Calu3 (cell line): ENCODE measurements at regions not wholly inside any gene's neighbourhood (a gene's known extent, or its start where the extent isn't known, plus 50 kb on each side); places are given as distances from the start of the nearest gene placed in this dataset.

Experiments
- BruUV-seq: library from RNA; stranded (reverse); fragments of 400-500 nt; replicated peaks from 2 replicates; lab custom pipeline; 2021; lab: Mats Ljungman, UMichigan
- CTCF ChIA-PET: fragments of 300-600 bp; sonication (Branson Sonifier 250); formaldehyde crosslinking; loops from one replicate; lab custom pipeline; 2022; ENCODE audit warnings: antibody characterized with exemption; lab: Charles Lee
- DNase-seq: peaks from one replicate; pipeline ENCODE4 v3.0.0; 2022
- H3K27ac Mint-ChIP-seq: one replicate; pipeline ENCODE4 v1.8.0; 2022; ENCODE audit warnings: mixed read lengths; ENCODE audit not compliant: unreplicated experiment
- H3K27me3 Mint-ChIP-seq: one replicate; pipeline ENCODE4 v1.8.0; 2022; ENCODE audit warnings: mixed read lengths; ENCODE audit not compliant: unreplicated experiment
- H3K36me3 Mint-ChIP-seq: one replicate; pipeline ENCODE4 v1.8.0; 2022; ENCODE audit warnings: mild to moderate bottlenecking, moderate library complexity, mixed read lengths; ENCODE audit not compliant: insufficient read depth, unreplicated experiment
- H3K4me1 Mint-ChIP-seq: one replicate; pipeline ENCODE4 v1.8.0; 2022; ENCODE audit warnings: mild to moderate bottlenecking, low read depth, mixed read lengths; ENCODE audit not compliant: unreplicated experiment
- H3K4me3 Mint-ChIP-seq: one replicate; pipeline ENCODE4 v1.8.0; 2022; ENCODE audit warnings: mild to moderate bottlenecking, low read depth, moderate library complexity, mixed read lengths; ENCODE audit not compliant: unreplicated experiment
- H3K9me3 Mint-ChIP-seq: one replicate; pipeline ENCODE4 v1.8.0; 2022; ENCODE audit warnings: low read depth, mixed read lengths; ENCODE audit not compliant: unreplicated experiment
- intact Hi-C: fragments of 100-400 bp; cut with micrococcal nuclease; formaldehyde crosslinking; loops from one replicate; pipeline ENCODE4 v1.10.0; 2022; ENCODE audit not compliant: unreplicated experiment
- TF ChIP-seq, protein P1 (sequence below): fragments of 200-600 bp; IDR thresholded peaks from one replicate; pipeline ENCODE4 v1.8.0; 2022; ENCODE audit warnings: antibody characterized with exemption; ENCODE audit not compliant: unreplicated experiment

DNA sequence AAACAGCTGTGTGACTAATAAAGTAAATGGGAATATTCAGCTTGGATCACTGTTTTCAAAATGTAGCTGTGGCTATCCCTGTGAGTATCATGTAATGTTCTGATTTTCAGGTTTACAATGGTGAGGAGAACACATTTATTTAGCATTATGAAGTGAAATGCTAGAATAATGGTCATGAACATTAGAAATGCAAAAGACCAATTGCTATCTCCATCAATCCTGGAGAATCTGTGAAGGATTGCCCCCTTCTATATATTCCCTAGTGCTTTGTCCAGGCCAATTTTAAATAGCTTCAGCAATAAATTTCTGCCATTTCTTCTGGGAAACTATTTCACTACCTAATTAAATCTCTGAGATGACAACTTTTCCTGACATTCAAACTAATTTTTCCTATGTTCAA is 1399.1 kb downstream of the PCDH19 start:
- no TSS peak for BruUV-seq
- no peak overlapping the region for H3K4me3 Mint-ChIP-seq
- intact Hi-C loops: no loop called here
- no peak for DNase-seq
- no peaks in the 10 kb centered on the region for H3K36me3 Mint-ChIP-seq
- no peaks in the 10 kb centered on the region for H3K4me1 Mint-ChIP-seq
- TF ChIP-seq, protein P1, sequence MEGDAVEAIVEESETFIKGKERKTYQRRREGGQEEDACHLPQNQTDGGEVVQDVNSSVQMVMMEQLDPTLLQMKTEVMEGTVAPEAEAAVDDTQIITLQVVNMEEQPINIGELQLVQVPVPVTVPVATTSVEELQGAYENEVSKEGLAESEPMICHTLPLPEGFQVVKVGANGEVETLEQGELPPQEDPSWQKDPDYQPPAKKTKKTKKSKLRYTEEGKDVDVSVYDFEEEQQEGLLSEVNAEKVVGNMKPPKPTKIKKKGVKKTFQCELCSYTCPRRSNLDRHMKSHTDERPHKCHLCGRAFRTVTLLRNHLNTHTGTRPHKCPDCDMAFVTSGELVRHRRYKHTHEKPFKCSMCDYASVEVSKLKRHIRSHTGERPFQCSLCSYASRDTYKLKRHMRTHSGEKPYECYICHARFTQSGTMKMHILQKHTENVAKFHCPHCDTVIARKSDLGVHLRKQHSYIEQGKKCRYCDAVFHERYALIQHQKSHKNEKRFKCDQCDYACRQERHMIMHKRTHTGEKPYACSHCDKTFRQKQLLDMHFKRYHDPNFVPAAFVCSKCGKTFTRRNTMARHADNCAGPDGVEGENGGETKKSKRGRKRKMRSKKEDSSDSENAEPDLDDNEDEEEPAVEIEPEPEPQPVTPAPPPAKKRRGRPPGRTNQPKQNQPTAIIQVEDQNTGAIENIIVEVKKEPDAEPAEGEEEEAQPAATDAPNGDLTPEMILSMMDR: no peak
- peaks cover 11% of the 10 kb centered on the region for H3K9me3 Mint-ChIP-seq
- CTCF ChIA-PET: no interaction called here
- H3K27ac Mint-ChIP-seq: no peak overlapping the region
- no peaks in the 10 kb centered on the region for H3K27me3 Mint-ChIP-seq

DNA sequence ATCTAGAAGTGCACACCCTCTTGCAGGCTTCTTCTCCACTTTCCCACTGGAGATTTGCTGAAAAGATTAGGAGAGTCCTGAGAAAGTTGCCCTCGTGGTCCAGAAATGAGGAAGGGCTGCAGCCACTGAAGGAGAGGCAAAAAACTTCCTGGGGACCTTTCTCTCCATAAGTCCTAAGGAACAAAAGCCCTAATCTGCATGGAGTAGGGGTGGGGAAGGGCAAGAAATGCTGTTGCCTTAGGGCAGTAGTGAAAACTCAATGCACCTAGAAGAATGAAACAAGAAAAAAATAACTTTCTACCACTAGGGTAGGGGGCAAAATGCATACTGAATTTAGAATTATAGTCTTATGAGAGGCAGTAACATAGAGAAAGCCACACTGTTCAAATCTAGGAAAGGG is 1408.8 kb downstream of the PCDH19 start:
- Mint-ChIP-seq H3K4me3 (no peak overlapping the region), H3K9me3 (peaks cover 13% of the 10 kb centered on the region), H3K27ac (no peak overlapping the region), H3K4me1 (no peaks in the 10 kb centered on the region), H3K36me3 (no peaks in the 10 kb centered on the region), H3K27me3 (no peaks in the 10 kb centered on the region)
- CTCF ChIA-PET: no interaction called here
- TF ChIP-seq, protein P1: no peak
- intact Hi-C loops: no loop called here
- BruUV-seq: no TSS peak
- no peak for DNase-seq

DNA sequence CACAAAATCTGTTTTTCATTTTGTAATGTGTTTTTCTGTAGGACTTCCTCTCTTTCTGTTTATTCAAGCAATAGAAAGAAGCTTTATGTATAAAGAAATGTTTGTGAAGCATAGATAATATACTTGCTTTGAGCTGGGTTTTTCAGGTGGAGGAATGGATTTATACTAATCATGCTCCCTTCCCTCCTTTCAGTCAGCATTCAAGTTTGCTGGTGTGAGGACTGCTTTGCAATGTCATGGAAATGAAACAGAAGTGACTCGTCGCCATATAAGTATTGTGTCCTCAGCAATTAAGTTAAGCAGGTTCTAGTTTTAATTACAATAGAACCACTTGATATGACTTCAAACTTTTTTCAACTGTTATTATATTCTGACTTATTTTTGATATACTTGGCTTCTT is 1447.1 kb downstream of the PCDH19 start:
- no TSS peak for BruUV-seq
- DNase-seq: no peak
- Mint-ChIP-seq H3K9me3 (peaks cover 17% of the 10 kb centered on the region), H3K4me1 (no peaks in the 10 kb centered on the region), H3K4me3 (no peak overlapping the region), H3K36me3 (no peaks in the 10 kb centered on the region), H3K27ac (no peak overlapping the region), H3K27me3 (no peaks in the 10 kb centered on the region)
- TF ChIP-seq, protein P1: no peak
- CTCF ChIA-PET: no interaction called here
- intact Hi-C loops: no loop called here

DNA sequence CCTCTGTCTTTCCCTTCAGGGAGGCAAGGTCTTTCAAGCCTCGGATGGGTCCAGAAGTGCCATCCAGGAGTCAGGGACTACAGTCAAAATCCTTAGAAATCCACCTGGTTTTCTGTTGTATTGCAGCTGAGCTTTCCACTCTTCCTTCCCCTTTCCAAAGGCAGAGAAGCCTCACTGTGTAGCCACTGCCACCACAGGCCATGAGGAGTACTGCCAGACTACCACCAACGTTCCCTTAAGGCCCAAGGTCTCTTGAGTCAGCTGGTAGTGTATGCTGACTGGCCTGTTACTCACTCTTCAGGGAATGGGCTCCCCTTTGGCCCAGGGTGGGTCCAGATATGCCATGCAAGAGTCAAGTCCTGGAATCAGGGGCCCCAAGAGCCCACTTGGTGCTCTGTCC is 1454.1 kb downstream of the PCDH19 start:
- H3K4me1 Mint-ChIP-seq: no peaks in the 10 kb centered on the region
- no peaks in the 10 kb centered on the region for H3K27me3 Mint-ChIP-seq
- H3K9me3 Mint-ChIP-seq: peaks cover 18% of the 10 kb centered on the region
- no peak overlapping the region for H3K4me3 Mint-ChIP-seq
- no peaks in the 10 kb centered on the region for H3K36me3 Mint-ChIP-seq
- CTCF ChIA-PET: no interaction called here
- DNase-seq: no peak
- no peak overlapping the region for H3K27ac Mint-ChIP-seq
- no TSS peak for BruUV-seq
- TF ChIP-seq, protein P1: no peak
- intact Hi-C loops: no loop called here

DNA sequence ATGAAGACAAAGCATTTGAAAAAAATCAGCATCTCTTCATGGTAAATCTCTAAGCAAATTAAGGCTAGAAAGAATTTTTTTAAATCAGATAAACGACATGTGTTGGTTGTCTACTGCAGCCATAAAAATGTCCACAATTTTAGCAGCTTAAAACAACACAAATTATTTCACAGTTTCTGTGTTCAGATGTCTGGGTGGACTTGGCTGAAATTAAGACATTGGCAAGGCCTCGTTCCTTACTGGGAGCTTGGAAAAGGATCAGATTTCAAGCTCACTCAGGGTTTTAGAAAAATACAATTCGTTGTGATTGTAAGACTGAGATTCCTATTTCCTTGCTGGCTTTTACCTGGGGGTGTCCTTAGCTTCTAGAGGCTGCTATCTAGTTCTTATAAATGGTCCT is 1470.6 kb downstream of the PCDH19 start:
- no peaks in the 10 kb centered on the region for H3K27me3 Mint-ChIP-seq
- H3K36me3 Mint-ChIP-seq: no peaks in the 10 kb centered on the region
- CTCF ChIA-PET: no interaction called here

More for the DNA sequence above, 1470.6 kb downstream of the PCDH19 start:
- no peak overlapping the region for H3K4me3 Mint-ChIP-seq
- BruUV-seq: no TSS peak
- TF ChIP-seq, protein P1: no peak
- intact Hi-C loops: no loop called here
- no peak for DNase-seq
- peaks cover 12% of the 10 kb centered on the region for H3K9me3 Mint-ChIP-seq
- H3K27ac Mint-ChIP-seq: no peak overlapping the region
- H3K4me1 Mint-ChIP-seq: no peaks in the 10 kb centered on the region
